ENCODE measurements at regions not wholly inside any gene's neighbourhood (a gene's known extent, or its start where the extent isn't known, plus 50 kb on each side); places are given as distances from the start of the nearest gene placed in this dataset.

DNA sequence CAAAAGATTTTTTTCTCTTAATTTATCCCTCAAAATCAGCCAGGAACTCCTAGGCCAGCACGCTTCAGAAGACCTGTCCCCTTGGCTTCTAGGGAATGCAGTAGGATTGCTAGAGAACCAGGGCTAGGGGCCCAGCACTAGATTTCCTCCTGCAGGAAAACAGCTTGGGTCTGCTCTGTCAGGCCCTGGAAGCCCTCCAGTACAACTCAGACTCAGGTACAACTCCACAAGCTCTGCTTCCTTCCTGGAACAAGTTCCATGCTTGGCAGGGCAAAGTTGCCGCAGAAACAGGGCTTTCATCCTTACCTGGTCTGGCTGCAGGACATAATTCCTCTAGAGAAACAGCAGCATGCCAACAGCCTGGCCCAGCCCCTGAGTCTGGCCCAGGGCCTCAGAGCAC lies 96.1 kb upstream of the CTNNB1 start:
- TF ChIP-seq CTCF (IDR thresholded peaks at IDR 0.05; ENCODE audit: insufficient read depth, low read length) (no peak), POLR2AphosphoS5 (IDR thresholded peaks at IDR 0.05; ENCODE audit: low read depth) (no peak)
- TF ChIP-seq, protein P1, sequence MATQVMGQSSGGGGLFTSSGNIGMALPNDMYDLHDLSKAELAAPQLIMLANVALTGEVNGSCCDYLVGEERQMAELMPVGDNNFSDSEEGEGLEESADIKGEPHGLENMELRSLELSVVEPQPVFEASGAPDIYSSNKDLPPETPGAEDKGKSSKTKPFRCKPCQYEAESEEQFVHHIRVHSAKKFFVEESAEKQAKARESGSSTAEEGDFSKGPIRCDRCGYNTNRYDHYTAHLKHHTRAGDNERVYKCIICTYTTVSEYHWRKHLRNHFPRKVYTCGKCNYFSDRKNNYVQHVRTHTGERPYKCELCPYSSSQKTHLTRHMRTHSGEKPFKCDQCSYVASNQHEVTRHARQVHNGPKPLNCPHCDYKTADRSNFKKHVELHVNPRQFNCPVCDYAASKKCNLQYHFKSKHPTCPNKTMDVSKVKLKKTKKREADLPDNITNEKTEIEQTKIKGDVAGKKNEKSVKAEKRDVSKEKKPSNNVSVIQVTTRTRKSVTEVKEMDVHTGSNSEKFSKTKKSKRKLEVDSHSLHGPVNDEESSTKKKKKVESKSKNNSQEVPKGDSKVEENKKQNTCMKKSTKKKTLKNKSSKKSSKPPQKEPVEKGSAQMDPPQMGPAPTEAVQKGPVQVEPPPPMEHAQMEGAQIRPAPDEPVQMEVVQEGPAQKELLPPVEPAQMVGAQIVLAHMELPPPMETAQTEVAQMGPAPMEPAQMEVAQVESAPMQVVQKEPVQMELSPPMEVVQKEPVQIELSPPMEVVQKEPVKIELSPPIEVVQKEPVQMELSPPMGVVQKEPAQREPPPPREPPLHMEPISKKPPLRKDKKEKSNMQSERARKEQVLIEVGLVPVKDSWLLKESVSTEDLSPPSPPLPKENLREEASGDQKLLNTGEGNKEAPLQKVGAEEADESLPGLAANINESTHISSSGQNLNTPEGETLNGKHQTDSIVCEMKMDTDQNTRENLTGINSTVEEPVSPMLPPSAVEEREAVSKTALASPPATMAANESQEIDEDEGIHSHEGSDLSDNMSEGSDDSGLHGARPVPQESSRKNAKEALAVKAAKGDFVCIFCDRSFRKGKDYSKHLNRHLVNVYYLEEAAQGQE (IDR thresholded peaks at IDR 0.05; ENCODE audit: insufficient replicate concordance, low read depth) = no peak
